ENCODE measurements at regions not wholly inside any gene's neighbourhood (a gene's known extent, or its start where the extent isn't known, plus 50 kb on each side); places are given as distances from the start of the nearest gene placed in this dataset.
"Not testable (repeated sequence)": the region's sequence is repeated elsewhere in the genome, so short reads cannot be mapped to it uniquely, and the experiment has no call there.

GRCh38 chr2:166744117-166744516 is 144.2 kb upstream of the XIRP2 start:
- in situ Hi-C loops (cut with HindIII; ENCODE audit: low sequenced_read_pairs): not testable (repeated sequence)

- in situ Hi-C loops (cut with HindIII; ENCODE audit: low sequenced_read_pairs): not testable (repeated sequence)
Observed at GRCh38 chr2:166743482-166743881, 144.8 kb upstream of the XIRP2 start.

GRCh38 chr2:166727095-166727494 is 161.2 kb upstream of the XIRP2 start:
- in situ Hi-C loops (cut with HindIII; ENCODE audit: low sequenced_read_pairs): no loop called here

- in situ Hi-C loops (cut with HindIII; ENCODE audit: low sequenced_read_pairs): no loop called here
Observed at GRCh38 chr2:166725927-166726924, 162.1 kb upstream of the XIRP2 start.

DNA sequence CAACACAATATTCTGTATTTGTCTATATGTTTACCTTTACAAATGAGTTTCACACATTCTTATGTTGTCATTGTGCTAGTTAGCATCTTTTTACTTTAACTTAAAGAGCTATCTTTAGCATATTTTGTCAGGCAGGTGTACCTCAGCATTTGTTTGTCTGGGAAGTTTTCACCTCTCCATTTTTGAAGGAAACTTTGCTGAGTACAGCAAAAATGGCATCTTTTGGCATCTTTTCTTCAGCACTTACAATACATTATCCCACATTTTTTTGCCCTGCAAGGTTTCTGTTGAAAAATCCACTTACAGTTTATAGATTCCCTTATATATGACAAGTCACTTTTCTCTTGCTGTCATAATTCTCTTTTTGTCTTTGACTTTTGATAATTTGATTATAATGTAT is 171.3 kb upstream of the XIRP2 start:
- in situ Hi-C loops (cut with HindIII; ENCODE audit: low sequenced_read_pairs): no loop called here

GRCh38 chr2:166700079-166700478 is 188.2 kb upstream of the XIRP2 start:
- in situ Hi-C loops (cut with HindIII; ENCODE audit: low sequenced_read_pairs): no loop called here

DNA sequence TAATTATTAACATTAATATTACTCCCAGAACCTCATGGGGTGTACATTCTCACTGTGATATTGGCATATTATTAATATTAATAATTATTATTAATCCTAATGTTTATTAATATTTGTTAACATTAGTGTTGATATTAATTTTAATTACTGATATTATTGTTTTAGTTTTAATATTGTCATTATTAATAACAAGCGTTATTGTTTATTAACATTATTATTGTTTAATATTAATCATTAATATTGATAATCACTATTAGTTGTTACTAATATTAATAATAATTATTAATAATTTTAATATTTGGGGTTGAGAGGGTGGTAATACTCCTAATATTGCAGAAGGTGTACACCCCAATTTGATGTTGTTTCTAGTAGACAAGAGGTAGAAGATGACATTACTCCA is 193.1 kb upstream of the XIRP2 start:
- in situ Hi-C loops (cut with HindIII; ENCODE audit: low sequenced_read_pairs): loop anchor here (5.0 kb wide), 1 partner anchor 37 kb away; no protein-coding TSS in a partner anchor

- in situ Hi-C loops (cut with HindIII; ENCODE audit: low sequenced_read_pairs): not testable (repeated sequence)
Observed at GRCh38 chr2:166686057-166686456, 192.0 kb upstream of the SCN7A start.

DNA sequence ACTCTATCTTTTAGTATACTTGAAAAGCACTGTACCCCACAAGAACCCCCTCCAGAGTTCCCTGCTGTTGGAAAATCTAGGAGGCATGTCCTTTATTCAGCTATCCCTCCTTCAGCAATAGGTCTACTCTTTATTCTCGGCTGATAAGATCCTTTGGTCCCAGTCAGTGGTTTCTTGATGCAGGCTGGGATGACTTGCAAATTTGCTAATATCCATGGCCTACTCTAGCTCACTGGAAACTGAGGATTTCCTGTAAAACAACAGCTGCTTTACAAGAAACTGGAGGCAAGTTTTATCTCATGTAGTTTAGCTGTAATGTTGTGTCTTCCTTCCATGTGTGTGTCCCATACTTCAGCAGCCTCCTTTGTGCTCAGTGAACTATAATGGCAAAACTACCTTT is 183.9 kb upstream of the SCN7A start:
- in situ Hi-C loops (cut with HindIII; ENCODE audit: low sequenced_read_pairs): no loop called here

GRCh38 chr2:166676716-166677115 is 182.7 kb upstream of the SCN7A start:
- in situ Hi-C loops (cut with HindIII; ENCODE audit: low sequenced_read_pairs): no loop called here

- in situ Hi-C loops (cut with HindIII; ENCODE audit: low sequenced_read_pairs): no loop called here
Observed at GRCh38 chr2:166675553-166675952, 181.5 kb upstream of the SCN7A start.

DNA sequence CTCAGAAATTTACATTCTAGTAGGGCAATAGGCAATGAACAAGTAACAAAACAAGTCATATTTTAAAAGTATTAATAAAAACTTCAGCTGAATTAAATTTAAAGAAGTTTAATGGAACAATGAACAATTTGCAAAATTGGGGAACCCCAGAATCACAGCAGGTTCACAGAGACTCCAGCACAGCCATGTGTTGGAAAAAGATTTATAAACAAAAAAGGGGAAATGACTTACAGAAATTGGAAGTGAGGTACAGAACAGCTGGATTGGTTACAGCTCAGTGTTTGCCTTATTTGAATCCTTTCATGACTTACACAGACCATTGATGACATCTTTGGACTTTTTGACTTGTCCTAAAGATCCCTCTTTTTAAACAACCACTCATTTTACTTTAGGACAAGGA is 179.9 kb upstream of the SCN7A start:
- in situ Hi-C loops (cut with HindIII; ENCODE audit: low sequenced_read_pairs): no loop called here

DNA sequence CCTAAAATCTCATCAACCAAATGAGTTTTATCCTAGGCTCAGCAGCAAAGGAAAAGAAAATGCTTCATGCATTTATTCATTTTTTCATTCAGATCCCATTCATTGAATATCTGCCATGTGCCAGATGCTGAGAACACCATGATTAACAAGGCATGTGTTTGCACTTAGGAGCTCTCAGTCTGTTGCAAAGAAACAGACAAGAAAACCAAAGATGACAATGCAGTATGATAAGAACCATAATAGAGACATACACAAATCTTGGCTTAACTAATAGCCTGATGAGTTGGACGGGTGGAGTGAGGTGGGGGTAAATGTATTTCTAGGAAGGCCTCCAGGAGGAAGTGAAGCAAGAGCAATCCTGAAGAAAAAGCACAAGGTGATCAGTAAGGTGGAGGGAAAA is 177.8 kb upstream of the SCN7A start:
- in situ Hi-C loops (cut with HindIII; ENCODE audit: low sequenced_read_pairs): no loop called here

DNA sequence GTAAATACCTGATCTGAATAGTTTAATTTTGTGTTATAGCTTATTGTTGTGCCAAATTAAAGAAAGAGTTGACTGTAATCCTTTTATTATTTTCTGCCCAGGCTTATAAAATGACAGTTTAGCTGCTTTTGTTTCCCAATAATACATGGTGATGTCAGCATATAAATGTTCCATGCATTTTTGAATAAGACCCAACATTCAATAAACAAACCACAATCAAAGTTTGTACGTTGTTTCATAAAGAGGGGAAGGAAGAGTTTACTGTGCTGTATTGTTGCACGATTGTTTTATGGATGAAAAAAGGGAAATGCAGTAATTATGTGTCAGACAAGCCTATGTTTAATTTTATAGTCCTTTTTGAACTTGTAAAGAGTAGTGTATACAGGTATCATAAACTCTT is 177.2 kb upstream of the SCN7A start:
- in situ Hi-C loops (cut with HindIII; ENCODE audit: low sequenced_read_pairs): no loop called here

DNA sequence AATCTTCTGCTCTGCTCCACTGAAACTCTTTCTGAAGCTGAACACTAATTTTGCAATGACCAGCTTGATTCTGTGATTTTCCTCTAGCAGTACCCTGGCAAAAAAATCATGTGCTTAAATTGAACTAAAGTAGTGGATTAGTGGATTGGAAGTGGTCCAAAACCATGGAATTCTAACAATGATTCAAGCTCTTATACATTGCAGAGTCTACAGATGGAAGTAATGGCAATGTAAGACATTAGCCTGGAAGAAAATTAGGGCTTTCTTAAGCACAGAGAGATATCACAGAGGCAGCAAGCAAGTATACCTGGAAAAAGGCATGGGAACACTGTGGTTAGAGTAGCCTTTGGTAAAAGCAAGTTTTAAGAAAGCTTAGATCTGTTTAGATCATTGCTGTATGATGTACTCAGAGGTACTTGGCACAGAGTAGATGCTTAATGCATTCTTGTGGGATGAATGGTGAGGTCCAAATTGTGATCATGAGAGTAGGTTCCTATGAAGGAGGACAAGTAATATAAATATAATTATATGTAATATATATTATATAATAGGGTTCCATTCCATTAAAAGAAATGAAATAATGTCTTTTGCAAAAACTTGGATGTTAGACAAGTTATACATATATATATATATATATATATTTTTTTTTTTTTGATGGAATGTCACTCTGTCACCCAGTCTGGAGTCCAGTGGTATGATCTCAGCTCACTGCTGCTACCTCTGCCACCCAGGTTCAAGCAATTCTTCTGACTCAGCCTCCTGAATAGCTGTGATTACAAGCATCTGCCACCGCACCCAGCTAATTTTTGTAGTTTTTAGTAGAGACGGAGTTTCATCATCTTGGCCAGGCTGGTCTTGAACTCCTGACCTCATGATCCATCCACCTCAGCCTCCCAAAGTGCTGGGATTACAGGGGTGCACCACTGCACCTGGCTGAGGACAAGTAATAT is 172.2 kb upstream of the SCN7A start:
- in situ Hi-C loops (cut with HindIII; ENCODE audit: low sequenced_read_pairs): no loop called here

- in situ Hi-C loops (cut with HindIII; ENCODE audit: low sequenced_read_pairs): no loop called here
Observed at GRCh38 chr2:166661824-166662223, 167.8 kb upstream of the SCN7A start.

- in situ Hi-C loops (cut with HindIII; ENCODE audit: low sequenced_read_pairs): no loop called here
Observed at GRCh38 chr2:166661391-166661790, 167.3 kb upstream of the SCN7A start.

DNA sequence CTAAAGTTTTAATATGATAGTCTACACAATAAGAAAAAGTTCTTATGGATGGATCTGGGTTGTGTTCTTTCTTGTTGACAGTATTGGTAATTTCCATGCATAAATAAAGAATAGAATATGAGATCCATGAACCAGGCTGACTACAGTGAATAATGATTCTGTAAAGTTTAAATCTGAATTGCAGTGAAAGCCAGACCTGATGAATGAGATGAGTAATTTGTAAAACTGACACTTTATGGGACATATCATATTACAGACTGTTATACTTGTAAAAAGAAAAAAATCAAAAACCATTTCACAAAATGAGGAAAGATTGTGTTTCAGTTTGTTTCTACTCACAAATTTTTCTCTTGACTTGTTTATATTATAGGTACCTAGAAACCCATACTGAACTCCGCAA is 164.9 kb upstream of the SCN7A start:
- in situ Hi-C loops (cut with HindIII; ENCODE audit: low sequenced_read_pairs): no loop called here

GRCh38 chr2:166653185-166653813 is 159.2 kb upstream of the SCN7A start:
- in situ Hi-C loops (cut with HindIII; ENCODE audit: low sequenced_read_pairs): no loop called here

- in situ Hi-C loops (cut with HindIII; ENCODE audit: low sequenced_read_pairs): no loop called here
Observed at GRCh38 chr2:166651991-166652390, 157.9 kb upstream of the SCN7A start.

DNA sequence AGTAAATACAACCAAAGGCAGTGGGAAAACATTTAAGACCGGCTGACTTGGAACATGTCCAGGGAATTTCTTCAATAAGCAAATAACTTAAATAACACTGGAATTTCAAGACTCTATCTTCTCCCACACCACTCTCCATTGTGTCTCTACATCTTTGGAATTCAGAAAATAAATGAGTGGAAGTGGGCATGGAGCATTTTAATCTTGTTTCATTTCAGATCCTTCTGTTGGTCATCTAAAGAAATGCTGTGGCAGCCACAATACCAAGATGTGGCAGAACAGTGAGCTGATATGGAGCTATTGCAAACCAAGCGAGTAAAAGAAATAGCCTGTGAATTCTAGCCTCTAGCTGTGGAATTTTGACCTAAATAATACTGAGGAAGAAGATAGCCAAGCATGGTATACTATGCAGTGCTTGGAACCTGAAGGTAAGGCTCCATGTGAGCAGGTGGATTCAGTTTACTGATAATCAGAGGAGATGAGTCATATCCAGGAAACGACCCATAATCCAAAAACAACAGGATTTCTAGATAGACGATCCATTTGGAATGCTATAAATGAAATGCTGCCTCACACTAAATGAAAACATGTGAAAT is 157.1 kb upstream of the SCN7A start:
- in situ Hi-C loops (cut with HindIII; ENCODE audit: low sequenced_read_pairs): no loop called here

Measured in endothelial cell of hepatic sinusoid (primary cell).